HCT116 (cell line): ENCODE measurements at regions not wholly inside any gene's neighbourhood (a gene's known extent, or its start where the extent isn't known, plus 50 kb on each side); places are given as distances from the start of the nearest gene placed in this dataset.

Experiments
- ATAC-seq: fragments of 200-7000 bp; cut with Tn5 transposase; 2 replicates; pipeline ENCODE4 v1.9.1; 2020; ENCODE audit warnings: mild to moderate bottlenecking, moderate library complexity
- BruUV-seq: library from RNA; stranded (reverse); fragments of 400-500 nt; replicated peaks from 2 replicates; lab custom pipeline; 2021; lab: Mats Ljungman, UMichigan
- CTCF ChIA-PET: fragments of 300-600 bp; sonication (Branson Sonifier 250); formaldehyde crosslinking; loops from one replicate; lab custom pipeline; 2021; ENCODE audit warnings: antibody characterized with exemption; lab: Charles Lee
- POLR2A ChIA-PET: fragments of 300-600, 350-600 bp; sonication (Branson Sonifier 250); formaldehyde crosslinking; loops from one replicate; lab custom pipeline; 2021; ENCODE audit warnings: antibody characterized with exemption; lab: Charles Lee
- RAD21 ChIA-PET, 2 experiments: fragments of 300-600 bp; sonication (Branson Sonifier 250); formaldehyde crosslinking; loops; one replicate each; lab custom pipeline; 2023; ENCODE audit warnings: low total read pairs in 2 of 2; ENCODE audit not compliant: uncharacterized antibody in 2 of 2, unreplicated experiment in 2 of 2, low non-redundant PET in 1 of 2; lab: Charles Lee
- DNase-seq: peaks from one replicate; pipeline ENCODE4 v3.0.0-alpha.2; 2010; ENCODE audit warnings: low read depth, low spot score
- H2AFZ ChIP-seq: fragments of 200-600 bp; shearing (Covaris generic), sonication (generic); 2 replicates; pipeline ENCODE4 v1.6.1; 2017; ENCODE audit warnings: low read depth, mixed run types, mixed read lengths, antibody characterized with exemption, low read length; ENCODE audit not compliant: poor library complexity, severe bottlenecking
- H3K27ac ChIP-seq: 2 replicates; pipeline ENCODE4 v1.5.1; 2012; ENCODE audit warnings: low read depth, low read length
- H3K27me3 ChIP-seq: fragments of 200-600 bp; sonication (generic); 2 replicates; pipeline ENCODE4 v1.6.1; 2016; ENCODE audit warnings: mixed run types, low read length, mixed read lengths; ENCODE audit not compliant: insufficient read depth
- H3K36me3 ChIP-seq, 2 experiments: fragments of 200-500 bp in 1 of 2; fragments of 200-600 bp in 1 of 2; sonication (Bioruptor generic) in 1 of 2; sonication (generic) in 1 of 2; 2 replicates each; pipeline versions ENCODE4 v1.5.1 to v1.6.1; 2014 to 2016; ENCODE audit warnings: low read length in 2 of 2, inconsistent platforms in 1 of 2, mixed read lengths in 1 of 2, mixed run types in 1 of 2; ENCODE audit not compliant: insufficient read depth in 2 of 2, control insufficient read depth in 1 of 2
- H3K4me1 ChIP-seq, 2 experiments: fragments of 200-600 bp in 1 of 2; sonication (generic) in 1 of 2; 2 replicates each; pipeline versions ENCODE4 v1.5.1 to v1.6.1; 2012 to 2017; ENCODE audit warnings: low read length in 2 of 2, inconsistent platforms in 1 of 2, mild to moderate bottlenecking in 1 of 2, mixed read lengths in 1 of 2, mixed run types in 1 of 2, moderate library complexity in 1 of 2; ENCODE audit not compliant: insufficient read depth in 2 of 2, control insufficient read depth in 1 of 2
- H3K4me2 ChIP-seq: fragments of 200-600 bp; sonication (generic); 2 replicates; pipeline ENCODE4 v1.6.1; 2017; ENCODE audit warnings: mixed run types, low read length, mixed read lengths
- H3K4me3 ChIP-seq, 2 experiments: fragments of 200-600 bp in 1 of 2; sonication (generic) in 1 of 2; replicated peaks in 1 of 2; 2 replicates each; pipeline ENCODE4 v1.5.1; 2011 to 2016; ENCODE audit warnings: low read length in 2 of 2, control low read depth in 1 of 2, low read depth in 1 of 2, mild to moderate bottlenecking in 1 of 2, mixed read lengths in 1 of 2, mixed run types in 1 of 2
- H3K79me2 ChIP-seq: fragments of 200-600 bp; sonication (generic); 2 replicates; pipeline ENCODE4 v1.6.1; 2017; ENCODE audit warnings: mild to moderate bottlenecking, mixed run types, low read length, moderate library complexity, mixed read lengths; ENCODE audit not compliant: insufficient read depth
- H3K9ac ChIP-seq: fragments of 200-600 bp; sonication (generic); 2 replicates; pipeline ENCODE4 v1.6.1; 2016; ENCODE audit warnings: low read length, mixed read lengths
- H3K9me2 ChIP-seq: fragments of 200-600 bp; sonication (generic), shearing (Covaris generic); 2 replicates; pipeline ENCODE4 v1.6.1; 2017; ENCODE audit warnings: mixed run types, mild to moderate bottlenecking, moderate library complexity; ENCODE audit not compliant: insufficient read depth
- H3K9me3 ChIP-seq, 2 experiments: fragments of 200-500 bp in 1 of 2; fragments of 200-600 bp in 1 of 2; sonication (Bioruptor generic) in 1 of 2; sonication (generic) in 1 of 2; 2 replicates each; pipeline ENCODE4 v1.6.1; 2014 to 2017; ENCODE audit warnings: low read length in 2 of 2, mixed read lengths in 2 of 2, inconsistent platforms in 1 of 2, low read depth in 1 of 2, mild to moderate bottlenecking in 1 of 2, mixed run types in 1 of 2, moderate library complexity in 1 of 2; ENCODE audit not compliant: control insufficient read depth in 1 of 2, insufficient read depth in 1 of 2
- H4K20me1 ChIP-seq: fragments of 200-600 bp; sonication (generic), shearing (Covaris generic); 2 replicates; pipeline ENCODE4 v1.6.1; 2017; ENCODE audit warnings: mixed run types, mild to moderate bottlenecking, moderate library complexity; ENCODE audit not compliant: insufficient read depth
- CBX3 ChIP-seq: IDR thresholded peaks from 2 replicates; pipeline ENCODE4 v1.6.1; 2012; ENCODE audit warnings: low read depth
- CEBPB ChIP-seq: IDR thresholded peaks from 2 replicates; pipeline ENCODE4 v1.6.1; 2012; ENCODE audit warnings: low read depth
- ELF1 ChIP-seq: IDR thresholded peaks from 2 replicates; pipeline ENCODE4 v1.6.1; 2012; ENCODE audit warnings: low read depth, borderline replicate concordance
- EZH2phosphoT487 ChIP-seq: fragments of 200-600 bp; IDR thresholded peaks from 2 replicates; pipeline ENCODE4 v1.6.1; 2018; ENCODE audit warnings: antibody characterized with exemption, borderline replicate concordance
- FOSL1 ChIP-seq: IDR thresholded peaks from 2 replicates; pipeline ENCODE4 v1.6.1; 2012; ENCODE audit warnings: low read depth
- JUND ChIP-seq: IDR thresholded peaks from 2 replicates; pipeline ENCODE4 v1.6.1; 2012
- MAX ChIP-seq: IDR thresholded peaks from 2 replicates; pipeline ENCODE4 v1.6.1; 2012
- POLR2A ChIP-seq: IDR thresholded peaks from 2 replicates; pipeline ENCODE4 v1.7.0; 2011; ENCODE audit warnings: borderline replicate concordance; ENCODE audit not compliant: insufficient read depth, insufficient read length; ENCODE audit errors: extremely low read depth
- POLR2AphosphoS5 ChIP-seq: IDR thresholded peaks from 2 replicates; pipeline ENCODE4 v1.6.1; 2011; ENCODE audit warnings: mild to moderate bottlenecking, low read depth, low read length, moderate library complexity
- RAD21 ChIP-seq: IDR thresholded peaks from 2 replicates; pipeline ENCODE4 v1.6.1; 2012; ENCODE audit warnings: low read depth, mild to moderate bottlenecking
- REST ChIP-seq: IDR thresholded peaks from 2 replicates; pipeline ENCODE4 v1.6.1; 2012; ENCODE audit warnings: low read depth
- SIN3A ChIP-seq: IDR thresholded peaks from 2 replicates; pipeline ENCODE4 v1.6.1; 2012; ENCODE audit warnings: low read depth
- SP1 ChIP-seq: IDR thresholded peaks from 2 replicates; pipeline ENCODE4 v1.6.1; 2012; ENCODE audit warnings: low read depth
- SRF ChIP-seq: IDR thresholded peaks from 2 replicates; pipeline ENCODE4 v1.6.1; 2012; ENCODE audit warnings: low read depth
- TCF7L2 ChIP-seq: IDR thresholded peaks from 2 replicates; pipeline ENCODE4 v1.7.0; 2011; ENCODE audit warnings: borderline replicate concordance, inconsistent platforms; ENCODE audit not compliant: insufficient read depth, insufficient read length; ENCODE audit errors: extremely low read depth
- YY1 ChIP-seq: IDR thresholded peaks from 2 replicates; pipeline ENCODE4 v1.6.1; 2011; ENCODE audit warnings: low read length, low read depth, moderate library complexity, mild to moderate bottlenecking; ENCODE audit not compliant: insufficient replicate concordance; ENCODE audit errors: extremely low read depth
- ZBTB33 ChIP-seq: IDR thresholded peaks from 2 replicates; pipeline ENCODE4 v1.6.1; 2011; ENCODE audit warnings: mild to moderate bottlenecking, low read length, moderate library complexity; ENCODE audit not compliant: insufficient replicate concordance; ENCODE audit errors: extremely low read depth
- ZFX ChIP-seq: fragments of 450-650 bp; IDR thresholded peaks from 2 replicates; pipeline ENCODE4 v1.6.1; 2017
- ZNF274 ChIP-seq: fragments of 200-500 bp; sonication (Bioruptor generic); IDR thresholded peaks from 2 replicates; pipeline ENCODE4 v1.6.1; 2014; ENCODE audit warnings: mild to moderate bottlenecking, low read depth, low read length, inconsistent platforms
- intact Hi-C: fragments of 100-400 bp; cut with micrococcal nuclease; formaldehyde crosslinking; loops from 2 replicates; pipeline ENCODE4 v1.10.0; 2022
- TF ChIP-seq, protein P1 (sequence below): IDR thresholded peaks from 2 replicates; pipeline ENCODE4 v1.6.1; 2012

- H3K36me3 ChIP-seq: no peaks in the 10 kb centered on the region
- no peaks in the 10 kb centered on the region for H3K9me2 ChIP-seq
- no TSS peak for BruUV-seq
- H3K27me3 ChIP-seq: no peaks in the 10 kb centered on the region
- no peak for DNase-seq
- H3K9me3 ChIP-seq: peaks cover 0 to 3% of the 10 kb centered on the region in 2 experiments; a peak in 2 of 4 replicates
- H2AFZ ChIP-seq: no peak overlapping the region
- H3K4me3 ChIP-seq: no peak overlapping the region
- POLR2A ChIA-PET: no interaction called here
- no peak for ATAC-seq
- no peaks in the 10 kb centered on the region for H3K4me1 ChIP-seq
- H3K9ac ChIP-seq: no peak overlapping the region
- no peak overlapping the region for H3K4me2 ChIP-seq
- no peaks in the 10 kb centered on the region for H3K79me2 ChIP-seq
- H3K27ac ChIP-seq: no peak overlapping the region
- CTCF ChIA-PET: no interaction called here
- RAD21 ChIA-PET: no interaction called here
- TF ChIP-seq ZFX (no peak), POLR2AphosphoS5 (no peak), JUND (no peak), FOSL1 (no peak), ZBTB33 (no peak), ZNF274 (no peak), SP1 (no peak), TCF7L2 (no peak), EZH2phosphoT487 (no peak), SRF (no peak), SIN3A (no peak), YY1 (no peak), POLR2A (no peak), MAX (no peak), CEBPB (no peak), RAD21 (no peak), CBX3 (no peak), ELF1 (no peak), REST (no peak)
- TF ChIP-seq, protein P1, sequence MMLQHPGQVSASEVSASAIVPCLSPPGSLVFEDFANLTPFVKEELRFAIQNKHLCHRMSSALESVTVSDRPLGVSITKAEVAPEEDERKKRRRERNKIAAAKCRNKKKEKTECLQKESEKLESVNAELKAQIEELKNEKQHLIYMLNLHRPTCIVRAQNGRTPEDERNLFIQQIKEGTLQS: no peak
- intact Hi-C loops: no loop called here
- H4K20me1 ChIP-seq: no peaks in the 10 kb centered on the region
Observed at GRCh38 chr18:37930640-37931039, 365.0 kb upstream of the CELF4 start.
